ENCODE measurements at regions not wholly inside any gene's neighbourhood (a gene's known extent, or its start where the extent isn't known, plus 50 kb on each side); places are given as distances from the start of the nearest gene placed in this dataset.

DNA sequence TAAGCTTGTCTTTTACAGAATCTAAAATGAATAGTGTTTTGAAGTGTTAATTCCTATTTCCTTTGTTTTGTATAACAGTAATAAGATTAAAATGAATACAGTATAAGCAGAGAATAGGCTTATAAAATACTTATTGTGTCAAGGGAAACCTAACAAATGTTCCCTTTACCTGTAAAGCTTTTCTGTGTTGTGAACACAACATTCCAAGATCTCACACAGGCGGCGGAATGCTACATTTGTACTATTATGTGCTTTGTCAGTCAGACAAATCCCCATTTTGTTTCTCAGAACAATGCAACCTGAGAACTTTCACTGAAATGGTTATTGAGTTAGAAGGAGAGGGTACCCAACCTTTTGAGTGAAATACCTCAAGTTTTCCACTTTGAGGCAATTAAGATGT is 1170.3 kb downstream of the OLFM4 start:
- H3K27ac ChIP-seq (ENCODE audit: low read depth, low read length): no peak overlapping the region
- no peaks in the 10 kb centered on the region for H3K9me3 ChIP-seq (ENCODE audit: low read depth, low read length)
- H3K4me2 ChIP-seq (ENCODE audit: insufficient read depth, low read length): no peak overlapping the region
- H4K20me1 ChIP-seq (ENCODE audit: insufficient read depth, low read length): no peaks in the 10 kb centered on the region
- no peaks in the 10 kb centered on the region for H3K27me3 ChIP-seq (ENCODE audit: insufficient read depth, low read length)
- H3K4me1 ChIP-seq (ENCODE audit: insufficient read depth, low read length): no peaks in the 10 kb centered on the region
- no peak overlapping the region for H3K4me3 ChIP-seq (ENCODE audit: insufficient read depth, low read length)
- no peaks in the 10 kb centered on the region for H3K36me3 ChIP-seq (ENCODE audit: insufficient read depth, low read length)
- no peak overlapping the region for H2AFZ ChIP-seq (ENCODE audit: low read length)
- H3K79me2 ChIP-seq (ENCODE audit: insufficient read depth, low read length): no peaks in the 10 kb centered on the region
- no peak for DNase-seq (ENCODE audit: insufficient read length, low spot score, missing footprints)
- TF ChIP-seq, protein P1, sequence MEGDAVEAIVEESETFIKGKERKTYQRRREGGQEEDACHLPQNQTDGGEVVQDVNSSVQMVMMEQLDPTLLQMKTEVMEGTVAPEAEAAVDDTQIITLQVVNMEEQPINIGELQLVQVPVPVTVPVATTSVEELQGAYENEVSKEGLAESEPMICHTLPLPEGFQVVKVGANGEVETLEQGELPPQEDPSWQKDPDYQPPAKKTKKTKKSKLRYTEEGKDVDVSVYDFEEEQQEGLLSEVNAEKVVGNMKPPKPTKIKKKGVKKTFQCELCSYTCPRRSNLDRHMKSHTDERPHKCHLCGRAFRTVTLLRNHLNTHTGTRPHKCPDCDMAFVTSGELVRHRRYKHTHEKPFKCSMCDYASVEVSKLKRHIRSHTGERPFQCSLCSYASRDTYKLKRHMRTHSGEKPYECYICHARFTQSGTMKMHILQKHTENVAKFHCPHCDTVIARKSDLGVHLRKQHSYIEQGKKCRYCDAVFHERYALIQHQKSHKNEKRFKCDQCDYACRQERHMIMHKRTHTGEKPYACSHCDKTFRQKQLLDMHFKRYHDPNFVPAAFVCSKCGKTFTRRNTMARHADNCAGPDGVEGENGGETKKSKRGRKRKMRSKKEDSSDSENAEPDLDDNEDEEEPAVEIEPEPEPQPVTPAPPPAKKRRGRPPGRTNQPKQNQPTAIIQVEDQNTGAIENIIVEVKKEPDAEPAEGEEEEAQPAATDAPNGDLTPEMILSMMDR (IDR thresholded peaks at IDR 0.05; ENCODE audit: extremely low read depth, low read depth, low read length): no peak

DNA sequence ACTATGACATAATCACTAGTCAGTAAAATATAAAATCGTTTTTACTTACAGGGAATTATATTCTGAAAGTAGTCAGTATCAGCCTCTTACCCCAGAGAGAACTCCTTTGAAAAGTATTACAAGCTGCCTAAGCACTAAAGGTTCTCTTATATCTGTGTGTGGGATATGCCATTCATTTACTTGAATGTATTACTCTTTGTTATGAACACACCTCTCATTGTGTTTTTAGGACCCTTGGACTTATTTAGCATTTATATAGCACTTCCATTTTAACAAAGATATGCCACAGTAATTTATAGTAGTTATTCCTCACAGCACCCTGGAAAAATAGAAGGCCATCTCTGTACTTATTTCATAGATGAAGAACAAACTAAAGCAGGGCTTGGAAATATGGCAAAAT is 1178.0 kb downstream of the OLFM4 start:
- Histone ChIP-seq H3K79me2 (ENCODE audit: insufficient read depth, low read length) (no peaks in the 10 kb centered on the region), H3K27ac (ENCODE audit: low read depth, low read length) (no peak overlapping the region), H3K27me3 (ENCODE audit: insufficient read depth, low read length) (no peaks in the 10 kb centered on the region), H3K36me3 (ENCODE audit: insufficient read depth, low read length) (no peaks in the 10 kb centered on the region), H3K9me3 (ENCODE audit: low read depth, low read length) (no peaks in the 10 kb centered on the region), H4K20me1 (ENCODE audit: insufficient read depth, low read length) (no peaks in the 10 kb centered on the region), H3K4me3 (ENCODE audit: insufficient read depth, low read length) (no peak overlapping the region), H3K4me2 (ENCODE audit: insufficient read depth, low read length) (no peak overlapping the region), H3K4me1 (ENCODE audit: insufficient read depth, low read length) (no peaks in the 10 kb centered on the region), H2AFZ (ENCODE audit: low read length) (no peak overlapping the region)
- TF ChIP-seq, protein P1 (IDR thresholded peaks at IDR 0.05; ENCODE audit: extremely low read depth, low read depth, low read length): no peak
- DNase-seq (ENCODE audit: insufficient read length, low spot score, missing footprints): no peak

GRCh38 chr13:54210397-54211049 is 1181.9 kb downstream of the OLFM4 start:
- no peak overlapping the region for H3K4me3 ChIP-seq (ENCODE audit: insufficient read depth, low read length)
- H3K27ac ChIP-seq (ENCODE audit: low read depth, low read length): no peak overlapping the region
- H3K4me1 ChIP-seq (ENCODE audit: insufficient read depth, low read length): no peaks in the 10 kb centered on the region
- DNase-seq (ENCODE audit: insufficient read length, low spot score, missing footprints): no peak
- no peaks in the 10 kb centered on the region for H3K79me2 ChIP-seq (ENCODE audit: insufficient read depth, low read length)
- H4K20me1 ChIP-seq (ENCODE audit: insufficient read depth, low read length): no peaks in the 10 kb centered on the region
- H3K9me3 ChIP-seq (ENCODE audit: low read depth, low read length): no peaks in the 10 kb centered on the region
- H3K27me3 ChIP-seq (ENCODE audit: insufficient read depth, low read length): no peaks in the 10 kb centered on the region
- H2AFZ ChIP-seq (ENCODE audit: low read length): no peak overlapping the region
- H3K36me3 ChIP-seq (ENCODE audit: insufficient read depth, low read length): no peaks in the 10 kb centered on the region
- no peak overlapping the region for H3K4me2 ChIP-seq (ENCODE audit: insufficient read depth, low read length)
- TF ChIP-seq, protein P1 (IDR thresholded peaks at IDR 0.05; ENCODE audit: extremely low read depth, low read depth, low read length): no peak

DNA sequence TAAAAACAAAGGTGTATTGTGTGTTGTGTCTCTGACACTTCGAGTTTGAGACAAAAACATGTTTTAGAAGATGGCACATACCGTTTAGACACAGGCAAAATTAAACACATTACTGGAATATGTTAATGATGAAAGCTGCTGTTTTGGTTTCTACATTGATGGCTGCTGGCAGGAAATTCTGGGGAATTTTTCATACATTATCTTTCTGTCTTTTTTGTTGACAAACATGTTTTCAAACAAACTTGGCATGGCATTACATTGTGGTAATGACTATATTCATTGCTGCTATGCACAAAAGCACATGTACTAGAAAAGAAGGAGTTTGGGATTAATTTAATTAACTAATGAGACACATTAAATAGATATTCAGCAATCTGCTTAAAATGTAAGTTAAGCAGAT is 1187.6 kb downstream of the OLFM4 start:
- no peak overlapping the region for H3K4me3 ChIP-seq (ENCODE audit: insufficient read depth, low read length)
- no peak overlapping the region for H2AFZ ChIP-seq (ENCODE audit: low read length)
- H3K36me3 ChIP-seq (ENCODE audit: insufficient read depth, low read length): no peaks in the 10 kb centered on the region
- TF ChIP-seq, protein P1 (IDR thresholded peaks at IDR 0.05; ENCODE audit: extremely low read depth, low read depth, low read length): no peak
- DNase-seq (ENCODE audit: insufficient read length, low spot score, missing footprints): no peak
- no peaks in the 10 kb centered on the region for H3K9me3 ChIP-seq (ENCODE audit: low read depth, low read length)
- H4K20me1 ChIP-seq (ENCODE audit: insufficient read depth, low read length): no peaks in the 10 kb centered on the region
- H3K27me3 ChIP-seq (ENCODE audit: insufficient read depth, low read length): no peaks in the 10 kb centered on the region
- no peak overlapping the region for H3K27ac ChIP-seq (ENCODE audit: low read depth, low read length)
- no peaks in the 10 kb centered on the region for H3K79me2 ChIP-seq (ENCODE audit: insufficient read depth, low read length)
- no peak overlapping the region for H3K4me2 ChIP-seq (ENCODE audit: insufficient read depth, low read length)
- H3K4me1 ChIP-seq (ENCODE audit: insufficient read depth, low read length): no peaks in the 10 kb centered on the region

Measured in osteoblast (primary cell).